HepG2 (cell line): ENCODE measurements at regions not wholly inside any gene's neighbourhood (a gene's known extent, or its start where the extent isn't known, plus 50 kb on each side); places are given as distances from the start of the nearest gene placed in this dataset.

Source experiments
- ATAC-seq: fragments of 200-7000 bp; cut with Tn5 transposase; 3 replicates; pipeline ENCODE4 v1.9.1; 2020; ENCODE audit warnings: mild to moderate bottlenecking, moderate library complexity
- BruUV-seq: library from RNA; stranded (reverse); fragments of 400-500 nt; replicated peaks from 2 replicates; lab custom pipeline; 2021; lab: Mats Ljungman, UMichigan
- CTCF ChIA-PET: fragments of 300-600 bp; formaldehyde crosslinking; extraction: SDS; loops from one replicate; lab custom pipeline; 2021; ENCODE audit warnings: low total read pairs, inconsistent platforms, low intra/inter-chr PET ratio; lab: Yijun Ruan, JAX
- POLR2A ChIA-PET: fragments of 350-600 bp; sonication (Branson Sonifier 250); formaldehyde crosslinking; loops from one replicate; lab custom pipeline; 2020; ENCODE audit warnings: antibody characterized with exemption, inconsistent platforms; lab: Yijun Ruan, JAX
- DNase-seq: peaks from one replicate; pipeline ENCODE4 v3.0.0-alpha.2; 2015; ENCODE audit warnings: low spot score
- FAIRE-seq: peaks from 3 replicates; lab custom pipeline; 2011; peaks lifted over from hg19 to GRCh38; lab: Jason Lieb, UNC
- H2AFZ ChIP-seq: one replicate; pipeline ENCODE4 v1.6.1; 2011; ENCODE audit warnings: low read length, inconsistent platforms
- H3K27ac ChIP-seq: fragments of 300-600 bp; 3 replicates; pipeline ENCODE4 v1.8.0; 2011; ENCODE audit warnings: mixed run types, mild to moderate bottlenecking, mixed read lengths, low read length, inconsistent platforms; ENCODE audit not compliant: insufficient read depth; ENCODE audit errors: extremely low read length
- H3K27me3 ChIP-seq, 2 experiments: fragments of 200-600 bp in 1 of 2; 2 replicates in 1 of 2; 3 replicates in 1 of 2; pipeline versions ENCODE4 v1.6.0 to v1.8.0; 2011; ENCODE audit warnings: low read length in 2 of 2, mild to moderate bottlenecking in 2 of 2, moderate library complexity in 2 of 2, inconsistent platforms in 1 of 2; ENCODE audit not compliant: insufficient read depth in 2 of 2, control insufficient read depth in 1 of 2
- H3K36me3 ChIP-seq, 2 experiments: fragments of 200-600 bp in 1 of 2; replicated peaks in 1 of 2; 2 replicates in 1 of 2; 3 replicates in 1 of 2; pipeline versions ENCODE4 v1.5.1 to v1.8.0; 2011; ENCODE audit warnings: low read length in 2 of 2, inconsistent platforms in 1 of 2; ENCODE audit not compliant: insufficient read depth in 2 of 2, control insufficient read depth in 1 of 2
- H3K4me1 ChIP-seq: 2 replicates; pipeline ENCODE4 v1.5.1; 2012; ENCODE audit warnings: low read length, inconsistent platforms; ENCODE audit not compliant: insufficient read depth
- H3K4me2 ChIP-seq: 2 replicates; pipeline ENCODE4 v1.6.0; 2011; ENCODE audit warnings: low read depth, low read length, inconsistent platforms
- H3K4me3 ChIP-seq, 3 experiments: fragments of 200-600 bp in 1 of 3; sonication (generic), shearing (Covaris generic) in 1 of 3; replicated peaks in 1 of 3; 2 replicates each; pipeline ENCODE4 v1.5.1; 2011 to 2016; ENCODE audit warnings: low read length in 3 of 3, inconsistent platforms in 2 of 3, low read depth in 2 of 3, mild to moderate bottlenecking in 2 of 3, control low read depth in 1 of 3, mixed read lengths in 1 of 3; ENCODE audit not compliant: insufficient read depth in 1 of 3
- H3K79me2 ChIP-seq: one replicate; pipeline ENCODE4 v1.6.1; 2011; ENCODE audit warnings: low read length, inconsistent platforms; ENCODE audit not compliant: insufficient read depth
- H3K9ac ChIP-seq: 2 replicates; pipeline ENCODE4 v1.6.0; 2011; ENCODE audit warnings: mild to moderate bottlenecking, low read depth, low read length, inconsistent platforms; ENCODE audit not compliant: insufficient read depth
- H3K9me3 ChIP-seq: 2 replicates; pipeline ENCODE4 v1.5.1; 2012; ENCODE audit warnings: mild to moderate bottlenecking, low read length
- H4K20me1 ChIP-seq: 2 replicates; pipeline ENCODE4 v1.6.0; 2011; ENCODE audit warnings: inconsistent platforms, mild to moderate bottlenecking, low read length, moderate library complexity; ENCODE audit not compliant: insufficient read depth
- DDIT3 ChIP-seq: sonication (generic); formaldehyde crosslinking; IDR thresholded peaks from 2 replicates; pipeline ENCODE4 v1.4.0; 2020; ENCODE audit warnings: mild to moderate bottlenecking, missing genetic modification reagents
- EP300 ChIP-seq, 3 experiments: sonication (generic) in 1 of 3; formaldehyde crosslinking in 1 of 3; IDR thresholded peaks; 2 replicates each; pipeline versions ENCODE4 v1.5.1 to v1.6.1; 2011 to 2020; ENCODE audit warnings: low read depth in 2 of 3, low read length in 2 of 3, borderline replicate concordance in 1 of 3, improper control_type of control experiment in 1 of 3, mild to moderate bottlenecking in 1 of 3, missing genetic modification reagents in 1 of 3, moderate library complexity in 1 of 3
- GATAD1 ChIP-seq: IDR thresholded peaks from 2 replicates; pipeline ENCODE4 v1.6.1; 2016; ENCODE audit warnings: missing genetic modification reagents, missing compliant biosample characterization
- KDM1A ChIP-seq: IDR thresholded peaks from 2 replicates; pipeline ENCODE4 v1.6.1; 2016; ENCODE audit warnings: missing compliant biosample characterization
- PTBP1 ChIP-seq: fragments of 200-400 bp; formaldehyde crosslinking; IDR thresholded peaks from 2 replicates; pipeline ENCODE4 v1.6.1; 2018; ENCODE audit warnings: low read length, low read depth; ENCODE audit not compliant: poor library complexity, severe bottlenecking
- RFXAP ChIP-seq: sonication (generic); formaldehyde crosslinking; IDR thresholded peaks from 2 replicates; pipeline ENCODE4 v1.4.0; 2020; ENCODE audit warnings: missing genetic modification reagents, borderline replicate concordance
- RXRA ChIP-seq: sonication (generic); formaldehyde crosslinking; IDR thresholded peaks from 2 replicates; pipeline ENCODE4 v1.5.1; 2020; ENCODE audit warnings: missing genetic modification reagents
- SKI ChIP-seq: fragments of 450-650 bp; IDR thresholded peaks from one replicate; pipeline ENCODE4 v1.6.1; 2018; ENCODE audit warnings: mild to moderate bottlenecking; ENCODE audit not compliant: partially characterized antibody
- SOX13 ChIP-seq, 3 experiments: fragments of 450-650 bp in 1 of 3; sonication (generic) in 1 of 3; formaldehyde crosslinking in 1 of 3; IDR thresholded peaks in 2 of 3; conservative IDR thresholded peaks in 1 of 3; 2 replicates each; pipeline versions ENCODE4 v1.5.0 to v1.6.1; 2016 to 2020; ENCODE audit warnings: antibody characterized with exemption in 1 of 3, mild to moderate bottlenecking in 1 of 3, missing compliant biosample characterization in 1 of 3, missing genetic modification reagents in 1 of 3, moderate library complexity in 1 of 3
- TCF7 ChIP-seq: sonication (generic); IDR thresholded peaks from 2 replicates; pipeline ENCODE4 v1.6.1; 2016; ENCODE audit warnings: antibody characterized with exemption, low read depth
- TMF1 ChIP-seq: sonication (generic); formaldehyde crosslinking; IDR thresholded peaks from 2 replicates; pipeline ENCODE4 v1.8.1; 2022; ENCODE audit warnings: low read depth, missing genetic modification reagents
- ZNF501 ChIP-seq: sonication (generic); formaldehyde crosslinking; IDR thresholded peaks from 2 replicates; pipeline ENCODE4 v1.5.1; 2020; ENCODE audit warnings: mild to moderate bottlenecking, moderate library complexity, missing genetic modification reagents
- ZNF644 ChIP-seq: IDR thresholded peaks from 2 replicates; pipeline ENCODE4 v1.6.1; 2016; ENCODE audit warnings: low read depth
- WGBS: methylation state at CpG from one replicate; pipeline ENCODE4 v1.1.6; 2017; ENCODE audit warnings: low lambda C conversion rate; 5-methylcytosine and 5-hydroxymethylcytosine counted together
- in situ Hi-C: cut with HindIII; loops from 2 replicates; pipeline ENCODE4 v1.10.0; 2017; ENCODE audit warnings: low pct_unique_long_range_greater_than_20kb; ENCODE audit not compliant: extremely low pct_ligation_motif_present
- intact Hi-C: fragments of 100-400 bp; cut with micrococcal nuclease; formaldehyde crosslinking; loops from one replicate; pipeline ENCODE4 v1.10.0; 2022; ENCODE audit not compliant: unreplicated experiment

- no peak overlapping the region for H2AFZ ChIP-seq
- no TSS peak for BruUV-seq
- no peak overlapping the region for H3K4me2 ChIP-seq
- in situ Hi-C loops: no loop called here
- no peaks in the 10 kb centered on the region for H3K9me3 ChIP-seq
- H3K27me3 ChIP-seq: peaks cover 0 to 12% of the 10 kb centered on the region in 2 experiments; a peak in 2 of 5 replicates
- no peak for FAIRE-seq
- no peak overlapping the region for H3K4me3 ChIP-seq
- TF ChIP-seq TCF7 (no peak), KDM1A (CRISPR knock-in tag) (no peak), SOX13 (IDR thresholded peaks at IDR 0.05) (no peak), SOX13 (CRISPR knock-in tag; conservative IDR thresholded peaks at IDR 0.05 in 1 of 2, IDR thresholded peaks at IDR 0.05 in 1 of 2) (no peak), EP300 (IDR thresholded peaks at IDR 0.05; ENCODE audit: low read depth in 2 of 2, low read length in 2 of 2) (no peak), EP300 (CRISPR knock-in tag; IDR thresholded peaks at IDR 0.05; ENCODE audit: borderline replicate concordance) (no peak), TMF1 (CRISPR knock-in tag) (no peak), PTBP1 (no peak), ZNF644 (CRISPR knock-in tag) (no peak)
- H3K36me3 ChIP-seq: no peaks in the 10 kb centered on the region
- DNase-seq: no peak
- ChIA-PET POLR2A (no interaction called here), CTCF (no interaction called here)
- intact Hi-C loops: no loop called here
- WGBS: 59% methylated on average over 4 of the region's 4 CpGs
- H3K27ac ChIP-seq: no peak overlapping the region
- H3K79me2 ChIP-seq: no peaks in the 10 kb centered on the region
- no peaks in the 10 kb centered on the region for H3K4me1 ChIP-seq
- H4K20me1 ChIP-seq: no peaks in the 10 kb centered on the region
- no peak for ATAC-seq
- no peak overlapping the region for H3K9ac ChIP-seq
Observed at GRCh38 chr1:112769611-112770010, 54.5 kb upstream of the PPM1J start.

GRCh38 chr1:112767646-112768045, 52.5 kb upstream of the PPM1J start:
- H2AFZ ChIP-seq: no peak overlapping the region
- H4K20me1 ChIP-seq: no peaks in the 10 kb centered on the region
- ATAC-seq (no peak), FAIRE-seq (no peak), DNase-seq (no peak)
- no peak overlapping the region for H3K27ac ChIP-seq
- 27% methylated on average over 3 of the region's 3 CpGs for WGBS
- no TSS peak for BruUV-seq
- TF ChIP-seq RFXAP (CRISPR knock-in tag) (no peak), RXRA (CRISPR knock-in tag) (no peak), DDIT3 (CRISPR knock-in tag) (no peak), SKI (no peak), ZNF501 (CRISPR knock-in tag) (no peak), GATAD1 (CRISPR knock-in tag) (no peak)
- no peaks in the 10 kb centered on the region for H3K79me2 ChIP-seq
- POLR2A ChIA-PET: no interaction called here
- no peaks in the 10 kb centered on the region for H3K36me3 ChIP-seq
- intact Hi-C loops: no loop called here
- in situ Hi-C loops: no loop called here
- peaks cover 0 to 12% of the 10 kb centered on the region in 2 experiments; a peak in 2 of 5 replicates for H3K27me3 ChIP-seq
- CTCF ChIA-PET: no interaction called here
- no peak overlapping the region for H3K4me2 ChIP-seq
- H3K9me3 ChIP-seq: no peaks in the 10 kb centered on the region
- H3K4me1 ChIP-seq: peaks cover 19% of the 10 kb centered on the region
- no peak overlapping the region for H3K4me3 ChIP-seq
- H3K9ac ChIP-seq: no peak overlapping the region
